Spleen (tissue), 11 donors: ENCODE measurements at regions not wholly inside any gene's neighbourhood (a gene's known extent, or its start where the extent isn't known, plus 50 kb on each side); places are given as distances from the start of the nearest gene placed in this dataset.

Experiments
- DNase-seq: peaks from one replicate; pipeline ENCODE4 v3.0.0-alpha.2; 2020
- H3K27ac ChIP-seq, 8 donors: fragments of 200-600 bp; sonication (generic) in 7 of 8; 1 replicate in 4 of 8; 2 replicates in 4 of 8; pipeline versions ENCODE4 v1.5.0 to v1.8.0; 2016 to 2021; ENCODE audit warnings: inconsistent platforms in 4 of 8, mild to moderate bottlenecking in 4 of 8, moderate library complexity in 1 of 8
- H3K27me3 ChIP-seq, 7 donors: fragments of 200-600 bp; sonication (generic) in 6 of 7; replicated peaks in 1 of 7; 1 replicate in 4 of 7; 2 replicates in 3 of 7; pipeline versions ENCODE4 v1.5.0 to v1.8.0; 2016 to 2021; ENCODE audit warnings: inconsistent platforms in 3 of 7, mild to moderate bottlenecking in 1 of 7
- H3K36me3 ChIP-seq, 6 donors: fragments of 200-600 bp; sonication (generic) in 5 of 6; 1 replicate in 4 of 6; 2 replicates in 2 of 6; pipeline versions ENCODE4 v1.5.0 to v1.8.0; 2016 to 2021; ENCODE audit warnings: inconsistent platforms in 2 of 6
- H3K4me1 ChIP-seq, 6 donors: fragments of 200-600 bp; sonication (generic) in 5 of 6; 1 replicate in 3 of 6; 2 replicates in 3 of 6; pipeline versions ENCODE4 v1.5.0 to v1.8.0; 2016 to 2021; ENCODE audit warnings: inconsistent platforms in 3 of 6
- H3K4me3 ChIP-seq, 8 donors: fragments of 200-600 bp; sonication (generic) in 7 of 8; 1 replicate in 4 of 8; 2 replicates in 4 of 8; pipeline versions ENCODE4 v1.5.0 to v1.8.0; 2016 to 2021; ENCODE audit warnings: inconsistent platforms in 4 of 8, mild to moderate bottlenecking in 4 of 8, moderate library complexity in 2 of 8
- H3K9me3 ChIP-seq, 8 donors: fragments of 200-600 bp; sonication (generic) in 7 of 8; 1 replicate in 4 of 8; 2 replicates in 4 of 8; pipeline versions ENCODE4 v1.5.0 to v1.8.0; 2016 to 2021; ENCODE audit warnings: inconsistent platforms in 4 of 8
- CTCF ChIP-seq, 11 experiments: fragments of 200-600 bp in 7 of 11; fragments of 450-650 bp in 4 of 11; sonication (generic) in 4 of 11; IDR thresholded peaks in 8 of 11; conservative IDR thresholded peaks in 3 of 11; 1 replicate in 7 of 11; 2 replicates in 4 of 11; pipeline versions ENCODE4 v1.4.0 to v1.8.0; 2016 to 2021; ENCODE audit warnings: antibody characterized with exemption in 11 of 11, inconsistent platforms in 4 of 11, mild to moderate bottlenecking in 1 of 11
- POLR2A ChIP-seq, 3 donors: fragments of 450-650 bp; IDR thresholded peaks; one replicate each; pipeline ENCODE4 v1.5.1; 2017; ENCODE audit warnings: antibody characterized with exemption in 3 of 3, mild to moderate bottlenecking in 1 of 3
- POLR2AphosphoS5 ChIP-seq, 3 donors: sonication (generic); formaldehyde crosslinking; IDR thresholded peaks; one replicate each; pipeline ENCODE4 v1.5.1; 2017; ENCODE audit warnings: antibody characterized with exemption in 3 of 3
- WGBS, 5 donors: extraction: QIAGEN DNeasy Blood & Tissue Kit in 3 of 5; methylation state at CpG; one replicate each; pipeline versions ENCODE4 v1.1.5 to v1.1.7; 2013 to 2018; 5-methylcytosine and 5-hydroxymethylcytosine counted together
- intact Hi-C: fragments of 100-400 bp; cut with DNase I; formaldehyde crosslinking; loops from one replicate; pipeline ENCODE4 v1.15.0; 2023; ENCODE audit warnings: low total_unique reads
- donor health status: healthy with polysubstance abuse.
- donor health status: DM: no; HTN: no; CAD: no; lungs with moderate emphysema.
- donor health status: DM: no; HTN: no; CAD: no.
- donor health status: Bipolar disorder and iron deficiency.
- donor health status: healthy.
- donor health status: DM: no; HTN: no; CAD: no.
- donor health status: DM: yes; HTN: yes; CAD: no.

GRCh38 chr5:42876375-42876844, 64.7 kb upstream of the SELENOP start:
- no peak for TF ChIP-seq POLR2AphosphoS5 (IDR thresholded peaks at IDR 0.05)
- no peak for TF ChIP-seq CTCF (IDR thresholded peaks at IDR 0.05 in 8 of 11, conservative IDR thresholded peaks at IDR 0.05 in 3 of 11)
- TF ChIP-seq POLR2A (IDR thresholded peaks at IDR 0.05): no peak
- intact Hi-C loops: loop anchor here (10.0 kb wide), 1 partner anchor 62 kb away; the partner anchor contains the start of gene SELENOP
- Histone ChIP-seq H3K4me3 (peak overlapping the region in 2 of 8 donors; percentile 10 to 11), H3K9me3 (no peaks in the 10 kb centered on the region), H3K27ac (peak overlapping the region; percentile 2 to 70 (median 48)), H3K4me1 (peaks cover 0 to 30% (median 20%) of the 10 kb centered on the region in 6 donors), H3K36me3 (no peaks in the 10 kb centered on the region), H3K27me3 (no peaks in the 10 kb centered on the region)
- WGBS, 5 donors: 15 to 32% (median 17%) methylated on average over 4 of the region's 4 CpGs
- no peak for DNase-seq

- TF ChIP-seq POLR2AphosphoS5 (IDR thresholded peaks at IDR 0.05) (peak in 1 of 3 donors; percentile 56), POLR2A (IDR thresholded peaks at IDR 0.05) (no peak), CTCF (IDR thresholded peaks at IDR 0.05 in 8 of 11, conservative IDR thresholded peaks at IDR 0.05 in 3 of 11) (no peak)
- 0 to 56% (median 14%) methylated on average over 1 of the region's 1 CpG for WGBS, 5 donors
- Histone ChIP-seq H3K4me3 (no peak overlapping the region), H3K27me3 (no peaks in the 10 kb centered on the region), H3K4me1 (peaks cover 0 to 30% (median 20%) of the 10 kb centered on the region in 6 donors), H3K36me3 (no peaks in the 10 kb centered on the region), H3K27ac (peak overlapping the region in 7 of 8 donors; percentile 2 to 70 (median 51)), H3K9me3 (no peaks in the 10 kb centered on the region)
- intact Hi-C loops: loop anchor here (10.0 kb wide), 1 partner anchor 61 kb away; the partner anchor contains the start of gene SELENOP
- DNase-seq: no peak
Measured at GRCh38 chr5:42875785-42876374, 64.2 kb upstream of the SELENOP start.

GRCh38 chr5:42875211-42875610, 63.5 kb upstream of the SELENOP start:
- Histone ChIP-seq H3K36me3 (no peaks in the 10 kb centered on the region), H3K27me3 (no peaks in the 10 kb centered on the region), H3K9me3 (no peaks in the 10 kb centered on the region), H3K4me1 (peaks cover 0 to 30% (median 20%) of the 10 kb centered on the region in 6 donors), H3K27ac (peak overlapping the region in 4 of 8 donors; percentile 51 to 70 (median 58)), H3K4me3 (no peak overlapping the region)
- intact Hi-C loops: loop anchor here (10.0 kb wide), 1 partner anchor 60 kb away; the partner anchor contains the start of gene SELENOP
- DNase-seq: no peak
- TF ChIP-seq POLR2AphosphoS5 (IDR thresholded peaks at IDR 0.05) (no peak), POLR2A (IDR thresholded peaks at IDR 0.05) (no peak), CTCF (IDR thresholded peaks at IDR 0.05 in 8 of 11, conservative IDR thresholded peaks at IDR 0.05 in 3 of 11) (no peak)

- H3K27me3 ChIP-seq: no peaks in the 10 kb centered on the region
- no peak for TF ChIP-seq CTCF (IDR thresholded peaks at IDR 0.05 in 8 of 11, conservative IDR thresholded peaks at IDR 0.05 in 3 of 11)
- H3K36me3 ChIP-seq: no peaks in the 10 kb centered on the region
- H3K4me3 ChIP-seq: no peak overlapping the region
- no peaks in the 10 kb centered on the region for H3K9me3 ChIP-seq
- peaks cover 0 to 30% (median 20%) of the 10 kb centered on the region in 6 donors for H3K4me1 ChIP-seq
- H3K27ac ChIP-seq: peak overlapping the region in 1 of 8 donors; percentile 9
- DNase-seq: no peak
- 67 to 76% (median 72%) methylated on average over 2 of the region's 2 CpGs for WGBS, 5 donors
- intact Hi-C loops: loop anchor here (10.0 kb wide), 1 partner anchor 60 kb away; the partner anchor contains the start of gene SELENOP
Measured at GRCh38 chr5:42874621-42875198, 63.0 kb upstream of the SELENOP start.
